ENCODE measurements at regions not wholly inside any gene's neighbourhood (a gene's known extent, or its start where the extent isn't known, plus 50 kb on each side); places are given as distances from the start of the nearest gene placed in this dataset.
"Not testable (repeated sequence)": the region's sequence is repeated elsewhere in the genome, so short reads cannot be mapped to it uniquely, and the experiment has no call there.

- Histone ChIP-seq H3K27ac (ENCODE audit: control insufficient read depth, insufficient read depth, low read length) (no peak overlapping the region), H3K4me3 (ENCODE audit: control insufficient read depth in 2 of 3, extremely low read depth in 1 of 3, insufficient read depth in 2 of 3, low read depth in 1 of 3, low read length in 3 of 3) (no peak overlapping the region), H3K9me3 (ENCODE audit: control insufficient read depth, low read depth, low read length) (no peaks in the 10 kb centered on the region), H3K4me2 (ENCODE audit: control insufficient read depth, extremely low read depth, insufficient read depth, low read depth, low read length) (no peak overlapping the region), H3K9me1 (ENCODE audit: control insufficient read depth, extremely low read depth, insufficient read depth, low read length) (no peaks in the 10 kb centered on the region), H3K36me3 (ENCODE audit: control insufficient read depth in 2 of 2, extremely low read depth in 1 of 2, insufficient read depth in 2 of 2, low read length in 2 of 2) (no peaks in the 10 kb centered on the region), H2AFZ (ENCODE audit: control insufficient read depth, low read length) (no peak overlapping the region), H3K4me1 (ENCODE audit: control insufficient read depth, extremely low read depth, insufficient read depth, low read length) (no peaks in the 10 kb centered on the region), H3K27me3 (ENCODE audit: control insufficient read depth, extremely low read depth, insufficient read depth, low read length) (no peaks in the 10 kb centered on the region), H3K9ac (ENCODE audit: control insufficient read depth, extremely low read depth, insufficient read depth, low read length) (no peak overlapping the region), H3K79me2 (ENCODE audit: control insufficient read depth, insufficient read depth, low read length) (no peaks in the 10 kb centered on the region), H4K20me1 (ENCODE audit: control insufficient read depth, extremely low read depth, insufficient read depth, low read length) (no peaks in the 10 kb centered on the region)
- dilution Hi-C loops (cut with MboI; ENCODE audit: extremely low pct_ligation_motif_present, low sequenced_read_pairs) = no loop called here
- FAIRE-seq (no peak), DNase-seq (ENCODE audit: low read depth, low spot score) (no peak)
- TF ChIP-seq, protein P1, sequence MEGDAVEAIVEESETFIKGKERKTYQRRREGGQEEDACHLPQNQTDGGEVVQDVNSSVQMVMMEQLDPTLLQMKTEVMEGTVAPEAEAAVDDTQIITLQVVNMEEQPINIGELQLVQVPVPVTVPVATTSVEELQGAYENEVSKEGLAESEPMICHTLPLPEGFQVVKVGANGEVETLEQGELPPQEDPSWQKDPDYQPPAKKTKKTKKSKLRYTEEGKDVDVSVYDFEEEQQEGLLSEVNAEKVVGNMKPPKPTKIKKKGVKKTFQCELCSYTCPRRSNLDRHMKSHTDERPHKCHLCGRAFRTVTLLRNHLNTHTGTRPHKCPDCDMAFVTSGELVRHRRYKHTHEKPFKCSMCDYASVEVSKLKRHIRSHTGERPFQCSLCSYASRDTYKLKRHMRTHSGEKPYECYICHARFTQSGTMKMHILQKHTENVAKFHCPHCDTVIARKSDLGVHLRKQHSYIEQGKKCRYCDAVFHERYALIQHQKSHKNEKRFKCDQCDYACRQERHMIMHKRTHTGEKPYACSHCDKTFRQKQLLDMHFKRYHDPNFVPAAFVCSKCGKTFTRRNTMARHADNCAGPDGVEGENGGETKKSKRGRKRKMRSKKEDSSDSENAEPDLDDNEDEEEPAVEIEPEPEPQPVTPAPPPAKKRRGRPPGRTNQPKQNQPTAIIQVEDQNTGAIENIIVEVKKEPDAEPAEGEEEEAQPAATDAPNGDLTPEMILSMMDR (optimal IDR thresholded peaks at IDR 0.05 in 1 of 3, IDR thresholded peaks at IDR 0.05 in 1 of 3, conservative IDR thresholded peaks at IDR 0.05 in 1 of 3; ENCODE audit: extremely low read depth in 1 of 3, insufficient read depth in 2 of 3, low read length in 3 of 3) = no peak
- no peak for TF ChIP-seq EZH2 (IDR thresholded peaks at IDR 0.05; ENCODE audit: low read length)
These were observed 305.7 kb upstream of the MDFIC2 start for GRCh38 chr3:70618151-70618550.

GRCh38 chr3:70617349-70617748, 304.9 kb upstream of the MDFIC2 start:
- H3K4me2 ChIP-seq (ENCODE audit: control insufficient read depth, extremely low read depth, insufficient read depth, low read depth, low read length); H2AFZ ChIP-seq (ENCODE audit: control insufficient read depth, low read length); H3K4me3 ChIP-seq (ENCODE audit: control insufficient read depth in 2 of 3, extremely low read depth in 1 of 3, insufficient read depth in 2 of 3, low read depth in 1 of 3, low read length in 3 of 3); H3K27me3 ChIP-seq (ENCODE audit: control insufficient read depth, extremely low read depth, insufficient read depth, low read length); H3K4me1 ChIP-seq (ENCODE audit: control insufficient read depth, extremely low read depth, insufficient read depth, low read length); H3K9me3 ChIP-seq (ENCODE audit: control insufficient read depth, low read depth, low read length); H3K9me1 ChIP-seq (ENCODE audit: control insufficient read depth, extremely low read depth, insufficient read depth, low read length); FAIRE-seq; H3K36me3 ChIP-seq (ENCODE audit: control insufficient read depth in 2 of 2, extremely low read depth in 1 of 2, insufficient read depth in 2 of 2, low read length in 2 of 2); H3K79me2 ChIP-seq (ENCODE audit: control insufficient read depth, insufficient read depth, low read length); dilution Hi-C loops (cut with MboI; ENCODE audit: extremely low pct_ligation_motif_present, low sequenced_read_pairs); H3K27ac ChIP-seq (ENCODE audit: control insufficient read depth, insufficient read depth, low read length); DNase-seq (ENCODE audit: low read depth, low spot score); H3K9ac ChIP-seq (ENCODE audit: control insufficient read depth, extremely low read depth, insufficient read depth, low read length); H4K20me1 ChIP-seq (ENCODE audit: control insufficient read depth, extremely low read depth, insufficient read depth, low read length): not testable (repeated sequence)

- Histone ChIP-seq H2AFZ (ENCODE audit: control insufficient read depth, low read length) (no peak overlapping the region), H3K4me3 (ENCODE audit: control insufficient read depth in 2 of 3, extremely low read depth in 1 of 3, insufficient read depth in 2 of 3, low read depth in 1 of 3, low read length in 3 of 3) (no peak overlapping the region), H3K27me3 (ENCODE audit: control insufficient read depth, extremely low read depth, insufficient read depth, low read length) (no peaks in the 10 kb centered on the region), H3K9me3 (ENCODE audit: control insufficient read depth, low read depth, low read length) (no peaks in the 10 kb centered on the region), H3K36me3 (ENCODE audit: control insufficient read depth in 2 of 2, extremely low read depth in 1 of 2, insufficient read depth in 2 of 2, low read length in 2 of 2) (no peaks in the 10 kb centered on the region), H3K9ac (ENCODE audit: control insufficient read depth, extremely low read depth, insufficient read depth, low read length) (no peak overlapping the region), H3K4me1 (ENCODE audit: control insufficient read depth, extremely low read depth, insufficient read depth, low read length) (no peaks in the 10 kb centered on the region), H3K9me1 (ENCODE audit: control insufficient read depth, extremely low read depth, insufficient read depth, low read length) (no peaks in the 10 kb centered on the region), H3K79me2 (ENCODE audit: control insufficient read depth, insufficient read depth, low read length) (no peaks in the 10 kb centered on the region), H4K20me1 (ENCODE audit: control insufficient read depth, extremely low read depth, insufficient read depth, low read length) (no peaks in the 10 kb centered on the region), H3K4me2 (ENCODE audit: control insufficient read depth, extremely low read depth, insufficient read depth, low read depth, low read length) (no peak overlapping the region), H3K27ac (ENCODE audit: control insufficient read depth, insufficient read depth, low read length) (no peak overlapping the region)
- FAIRE-seq = no peak
- no peak for DNase-seq (ENCODE audit: low read depth, low spot score)
- dilution Hi-C loops (cut with MboI; ENCODE audit: extremely low pct_ligation_motif_present, low sequenced_read_pairs) = no loop called here
- TF ChIP-seq, protein P1 (optimal IDR thresholded peaks at IDR 0.05 in 1 of 3, IDR thresholded peaks at IDR 0.05 in 1 of 3, conservative IDR thresholded peaks at IDR 0.05 in 1 of 3; ENCODE audit: extremely low read depth in 1 of 3, insufficient read depth in 2 of 3, low read length in 3 of 3) = no peak
- TF ChIP-seq EZH2 (IDR thresholded peaks at IDR 0.05; ENCODE audit: low read length) = no peak
These were observed 302.8 kb upstream of the MDFIC2 start for GRCh38 chr3:70615286-70615685.
